ENCODE measurements at regions not wholly inside any gene's neighbourhood (a gene's known extent, or its start where the extent isn't known, plus 50 kb on each side); places are given as distances from the start of the nearest gene placed in this dataset.

- no peaks in the 10 kb centered on the region for H3K27me3 ChIP-seq
- intact Hi-C loops (cut with DNase I): no loop called here
- no peak overlapping the region for H3K9ac ChIP-seq (ENCODE audit: low read depth in 2 of 2, low read length in 2 of 2)
- no peaks in the 10 kb centered on the region for H3K4me1 ChIP-seq
- TF ChIP-seq CTCF (IDR thresholded peaks at IDR 0.05): no peak
- H3K36me3 ChIP-seq: no peaks in the 10 kb centered on the region
- no peak overlapping the region for H3K4me3 ChIP-seq
- H3K27ac ChIP-seq: no peak overlapping the region
- H3K9me3 ChIP-seq: no peaks in the 10 kb centered on the region
- no peak for DNase-seq
Measured at GRCh38 chr11:15339302-15339701, 224.6 kb downstream of the INSC start.

GRCh38 chr11:15341587-15341986 is 226.9 kb downstream of the INSC start:
- H3K9ac ChIP-seq (ENCODE audit: low read depth in 2 of 2, low read length in 2 of 2): no peak overlapping the region
- no peak for DNase-seq
- TF ChIP-seq CTCF (IDR thresholded peaks at IDR 0.05): no peak
- H3K9me3 ChIP-seq: no peaks in the 10 kb centered on the region
- no peak overlapping the region for H3K27ac ChIP-seq
- H3K4me1 ChIP-seq: no peaks in the 10 kb centered on the region
- H3K27me3 ChIP-seq: no peaks in the 10 kb centered on the region
- intact Hi-C loops (cut with DNase I): no loop called here
- H3K4me3 ChIP-seq: no peak overlapping the region
- no peaks in the 10 kb centered on the region for H3K36me3 ChIP-seq

GRCh38 chr11:15342163-15342562 is 227.4 kb downstream of the INSC start:
- DNase-seq: no peak
- no peak overlapping the region for H3K4me3 ChIP-seq
- no peaks in the 10 kb centered on the region for H3K9me3 ChIP-seq
- no peaks in the 10 kb centered on the region for H3K4me1 ChIP-seq
- H3K9ac ChIP-seq (ENCODE audit: low read depth in 2 of 2, low read length in 2 of 2): no peak overlapping the region
- intact Hi-C loops (cut with DNase I): no loop called here
- H3K27me3 ChIP-seq: no peaks in the 10 kb centered on the region
- no peak overlapping the region for H3K27ac ChIP-seq
- TF ChIP-seq CTCF (IDR thresholded peaks at IDR 0.05): no peak
- H3K36me3 ChIP-seq: no peaks in the 10 kb centered on the region

- no peaks in the 10 kb centered on the region for H3K4me1 ChIP-seq
- no peak overlapping the region for H3K4me3 ChIP-seq
- TF ChIP-seq CTCF (IDR thresholded peaks at IDR 0.05): no peak
- no peak overlapping the region for H3K27ac ChIP-seq
- H3K9me3 ChIP-seq: no peaks in the 10 kb centered on the region
- H3K27me3 ChIP-seq: no peaks in the 10 kb centered on the region
- H3K9ac ChIP-seq (ENCODE audit: low read depth in 2 of 2, low read length in 2 of 2): no peak overlapping the region
- intact Hi-C loops (cut with DNase I): no loop called here
- H3K36me3 ChIP-seq: no peaks in the 10 kb centered on the region
- DNase-seq: no peak
Measured at GRCh38 chr11:15346907-15347306, 232.2 kb downstream of the INSC start.

GRCh38 chr11:15347969-15348734 is 233.4 kb downstream of the INSC start:
- H3K27me3 ChIP-seq: no peaks in the 10 kb centered on the region
- no peak overlapping the region for H3K4me3 ChIP-seq
- no peak overlapping the region for H3K9ac ChIP-seq (ENCODE audit: low read depth in 2 of 2, low read length in 2 of 2)
- no peaks in the 10 kb centered on the region for H3K36me3 ChIP-seq
- no peak overlapping the region for H3K27ac ChIP-seq
- intact Hi-C loops (cut with DNase I): no loop called here
- no peaks in the 10 kb centered on the region for H3K4me1 ChIP-seq
- H3K9me3 ChIP-seq: no peaks in the 10 kb centered on the region
- no peak for DNase-seq
- TF ChIP-seq CTCF (IDR thresholded peaks at IDR 0.05): no peak
